ENCODE measurements at regions not wholly inside any gene's neighbourhood (a gene's known extent, or its start where the extent isn't known, plus 50 kb on each side); places are given as distances from the start of the nearest gene placed in this dataset.

DNA sequence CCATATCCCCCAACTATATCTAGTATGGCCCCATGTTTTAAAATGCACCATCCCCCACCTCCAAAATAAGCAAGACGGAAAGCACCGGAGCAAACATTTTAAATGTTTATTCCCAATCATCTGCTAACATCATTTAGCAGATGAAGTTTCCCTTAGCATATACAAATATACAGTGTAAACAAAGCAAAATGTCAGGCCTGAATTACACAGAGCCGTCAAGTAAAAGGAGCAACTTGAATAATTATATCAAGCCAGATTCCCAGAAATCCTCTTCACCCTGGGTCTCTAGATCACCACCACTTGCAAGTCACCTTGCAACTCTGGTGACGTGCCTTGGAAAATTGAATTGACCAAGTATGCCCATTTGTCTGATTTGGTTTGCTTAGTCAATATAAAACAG is 91.6 kb upstream of the COL1A2 start:
- DNase-seq: no peak
- whole genome bisulfite sequencing, 2 donors: 46 to 66% methylated on average over 4 of the region's 4 CpGs
- H3K4me3 ChIP-seq: no peak overlapping the region
- H3K27me3 ChIP-seq: no peaks in the 10 kb centered on the region
- H3K4me1 ChIP-seq: peaks cover 0 to 63% (median 52%) of the 10 kb centered on the region in 4 donors
- intact Hi-C loops (cut with DNase I): loop anchor here (5.0 kb wide), 1 partner anchor 49 kb away; no protein-coding TSS in a partner anchor
- peak overlapping the region; percentile 63 to 93 (median 88) for H3K27ac ChIP-seq
- H3K9me3 ChIP-seq: no peaks in the 10 kb centered on the region
- TF ChIP-seq EP300 (IDR thresholded peaks at IDR 0.05) (no peak), POLR2A (IDR thresholded peaks at IDR 0.05) (no peak), POLR2AphosphoS5 (IDR thresholded peaks at IDR 0.05) (no peak)
- TF ChIP-seq, protein P1, sequence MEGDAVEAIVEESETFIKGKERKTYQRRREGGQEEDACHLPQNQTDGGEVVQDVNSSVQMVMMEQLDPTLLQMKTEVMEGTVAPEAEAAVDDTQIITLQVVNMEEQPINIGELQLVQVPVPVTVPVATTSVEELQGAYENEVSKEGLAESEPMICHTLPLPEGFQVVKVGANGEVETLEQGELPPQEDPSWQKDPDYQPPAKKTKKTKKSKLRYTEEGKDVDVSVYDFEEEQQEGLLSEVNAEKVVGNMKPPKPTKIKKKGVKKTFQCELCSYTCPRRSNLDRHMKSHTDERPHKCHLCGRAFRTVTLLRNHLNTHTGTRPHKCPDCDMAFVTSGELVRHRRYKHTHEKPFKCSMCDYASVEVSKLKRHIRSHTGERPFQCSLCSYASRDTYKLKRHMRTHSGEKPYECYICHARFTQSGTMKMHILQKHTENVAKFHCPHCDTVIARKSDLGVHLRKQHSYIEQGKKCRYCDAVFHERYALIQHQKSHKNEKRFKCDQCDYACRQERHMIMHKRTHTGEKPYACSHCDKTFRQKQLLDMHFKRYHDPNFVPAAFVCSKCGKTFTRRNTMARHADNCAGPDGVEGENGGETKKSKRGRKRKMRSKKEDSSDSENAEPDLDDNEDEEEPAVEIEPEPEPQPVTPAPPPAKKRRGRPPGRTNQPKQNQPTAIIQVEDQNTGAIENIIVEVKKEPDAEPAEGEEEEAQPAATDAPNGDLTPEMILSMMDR (IDR thresholded peaks at IDR 0.05): no peak
- no peaks in the 10 kb centered on the region for H3K36me3 ChIP-seq

DNA sequence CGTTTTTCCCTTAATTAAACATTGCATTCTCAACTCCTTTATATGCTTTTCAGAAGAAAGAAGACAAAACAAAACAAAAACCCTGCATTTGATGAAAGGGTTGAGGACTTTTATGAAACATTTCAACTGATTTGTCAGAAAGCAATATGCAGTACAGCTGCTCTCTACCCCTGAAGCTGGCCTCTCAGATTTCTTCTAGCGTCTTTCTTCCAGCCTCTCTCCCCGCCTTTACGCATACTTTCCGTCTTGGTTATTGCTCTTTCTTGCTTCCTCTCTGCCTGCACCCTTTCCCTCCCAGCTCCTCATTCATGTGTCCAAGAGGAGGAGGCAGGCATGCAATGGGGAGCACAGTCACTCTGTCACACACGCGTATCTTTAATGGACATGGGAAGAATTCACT is 91.0 kb upstream of the COL1A2 start:
- DNase-seq: peak; percentile 72
- 19 to 43% methylated on average over 7 of the region's 7 CpGs for WGBS, 2 donors
- Histone ChIP-seq H3K27ac (peak overlapping the region; percentile 63 to 93 (median 88)), H3K4me3 (no peak overlapping the region), H3K36me3 (no peaks in the 10 kb centered on the region), H3K4me1 (peaks cover 0 to 57% (median 48%) of the 10 kb centered on the region in 4 donors), H3K9me3 (no peaks in the 10 kb centered on the region), H3K27me3 (no peaks in the 10 kb centered on the region)
- intact Hi-C loops (cut with DNase I): loop anchor here (5.0 kb wide), 1 partner anchor 49 kb away; no protein-coding TSS in a partner anchor
- no peak for TF ChIP-seq POLR2A (IDR thresholded peaks at IDR 0.05)
- TF ChIP-seq POLR2AphosphoS5 (IDR thresholded peaks at IDR 0.05): peak in 3 of 4 donors; percentile 48 to 51 (median 49)
- TF ChIP-seq EP300 (IDR thresholded peaks at IDR 0.05): no peak
- TF ChIP-seq, protein P1 (IDR thresholded peaks at IDR 0.05): no peak

DNA sequence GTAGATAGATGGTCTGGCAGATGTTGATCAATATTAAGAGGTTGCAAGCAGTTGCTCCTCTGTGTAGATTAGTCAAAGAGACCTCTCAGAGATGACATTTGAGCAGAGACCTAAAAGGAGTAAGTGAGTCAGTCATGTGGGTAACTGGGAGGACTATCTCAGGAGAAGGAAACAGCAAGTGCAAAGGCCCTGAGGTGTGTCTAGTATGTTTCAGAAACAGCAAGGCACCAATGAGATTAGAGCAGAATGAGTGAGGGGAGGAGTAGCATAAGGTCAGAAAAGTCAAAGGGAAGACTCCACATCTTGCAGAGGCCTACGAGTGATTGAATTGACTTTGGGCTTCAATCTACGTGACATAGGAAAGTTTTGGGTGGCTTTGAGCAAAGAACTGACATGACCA is 89.8 kb upstream of the COL1A2 start:
- H3K9me3 ChIP-seq: no peaks in the 10 kb centered on the region
- H3K27ac ChIP-seq: peak overlapping the region in 3 of 4 donors; percentile 86 to 93 (median 89)
- peaks cover 0 to 46% (median 43%) of the 10 kb centered on the region in 4 donors for H3K4me1 ChIP-seq
- no peaks in the 10 kb centered on the region for H3K36me3 ChIP-seq
- DNase-seq: no peak
- intact Hi-C loops (cut with DNase I): loop anchor here (5.0 kb wide), 1 partner anchor 47 kb away; no protein-coding TSS in a partner anchor
- no peaks in the 10 kb centered on the region for H3K27me3 ChIP-seq
- no peak for TF ChIP-seq POLR2AphosphoS5 (IDR thresholded peaks at IDR 0.05)
- TF ChIP-seq POLR2A (IDR thresholded peaks at IDR 0.05): no peak
- TF ChIP-seq, protein P1 (IDR thresholded peaks at IDR 0.05): no peak
- no peak for TF ChIP-seq EP300 (IDR thresholded peaks at IDR 0.05)
- 92% methylated on average over 2 of the region's 2 CpGs for WGBS, 2 donors
- H3K4me3 ChIP-seq: no peak overlapping the region

DNA sequence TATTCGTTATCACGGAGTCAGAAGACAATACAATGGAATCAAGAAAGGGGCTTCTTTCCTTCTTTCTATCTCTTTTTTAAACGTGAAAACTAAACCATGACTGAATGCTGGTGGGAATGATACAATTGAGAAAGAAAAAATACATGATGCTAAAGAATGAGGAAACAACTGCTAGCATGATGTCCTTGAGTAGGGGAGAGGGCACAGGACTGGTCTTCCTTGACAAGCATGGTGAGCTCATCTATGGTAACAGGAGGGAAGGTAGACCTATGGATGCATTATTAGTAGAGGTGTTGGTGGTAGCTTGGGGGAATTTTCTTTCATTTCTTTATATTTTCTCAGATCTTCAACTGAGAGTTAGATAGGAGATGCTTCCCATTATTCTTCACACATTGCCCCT is 88.9 kb upstream of the COL1A2 start:
- WGBS, 2 donors: 81 to 92% methylated on average over 3 of the region's 3 CpGs
- intact Hi-C loops (cut with DNase I): no loop called here
- H3K9me3 ChIP-seq: no peaks in the 10 kb centered on the region
- no peaks in the 10 kb centered on the region for H3K36me3 ChIP-seq
- no peaks in the 10 kb centered on the region for H3K27me3 ChIP-seq
- H3K4me3 ChIP-seq: no peak overlapping the region
- H3K27ac ChIP-seq: no peak overlapping the region
- H3K4me1 ChIP-seq: peaks cover 0 to 37% (median 35%) of the 10 kb centered on the region in 4 donors
- no peak for DNase-seq
- no peak for TF ChIP-seq POLR2AphosphoS5 (IDR thresholded peaks at IDR 0.05)
- no peak for TF ChIP-seq EP300 (IDR thresholded peaks at IDR 0.05)
- TF ChIP-seq, protein P1 (IDR thresholded peaks at IDR 0.05): no peak
- no peak for TF ChIP-seq POLR2A (IDR thresholded peaks at IDR 0.05)

Data from sigmoid colon (tissue), 6 donors.